ENCODE measurements at regions not wholly inside any gene's neighbourhood (a gene's known extent, or its start where the extent isn't known, plus 50 kb on each side); places are given as distances from the start of the nearest gene placed in this dataset.

DNA sequence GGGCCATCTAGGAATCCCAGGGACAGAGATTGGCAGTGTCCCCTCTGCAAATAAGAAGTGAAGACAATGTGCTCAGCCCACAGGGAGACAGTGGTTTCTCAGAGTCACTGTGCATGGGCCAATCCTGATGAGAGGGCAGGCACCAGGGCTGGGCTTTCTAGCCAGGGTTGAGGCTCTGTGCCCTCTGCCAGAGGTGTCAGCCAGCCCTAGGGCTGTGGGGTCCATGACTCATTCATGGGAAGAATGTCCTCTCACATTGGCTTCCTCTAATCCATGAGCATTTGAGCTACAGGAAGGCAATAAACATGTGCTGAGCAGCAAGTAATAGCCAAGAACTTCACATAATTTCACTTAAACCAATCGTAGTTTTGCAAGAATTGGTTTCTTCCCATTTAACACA lies 482.0 kb upstream of the MGMT start:
- no peak overlapping the region for H2AFZ ChIP-seq (ENCODE audit: low read length)
- CTCF ChIA-PET = no interaction called here

DNA sequence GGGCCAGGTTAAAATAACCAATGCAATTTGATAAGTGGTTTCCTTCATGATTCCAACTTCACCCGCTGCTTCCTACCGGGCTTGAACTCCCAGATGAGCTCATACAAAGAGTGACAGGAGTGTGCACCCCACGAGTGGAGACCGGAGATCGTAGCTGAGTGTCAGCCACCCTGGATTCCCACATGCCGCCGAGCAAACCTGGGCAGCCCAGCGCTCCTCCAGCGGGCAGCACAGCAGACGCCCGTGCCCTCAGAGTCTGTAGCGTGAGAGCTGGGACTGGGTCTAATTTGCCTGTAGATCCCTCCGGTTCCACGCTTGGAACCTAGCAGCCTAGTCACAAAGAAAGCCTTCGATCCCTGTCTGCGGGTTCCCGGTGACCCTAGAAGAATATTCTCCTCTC lies 476.1 kb upstream of the MGMT start:
- Histone ChIP-seq H3K36me3 (ENCODE audit: low read depth, low read length) (no peaks in the 10 kb centered on the region), H3K27me3 (ENCODE audit: low read length) (peaks cover 9% of the 10 kb centered on the region), H3K9ac (ENCODE audit: low read length) (no peak overlapping the region), H3K9me2 (replicated peaks; ENCODE audit: low read length) (no peaks in the 10 kb centered on the region), H3K4me3 (ENCODE audit: low read length) (no peak overlapping the region), H3K79me2 (ENCODE audit: low read length) (no peaks in the 10 kb centered on the region), H3K4me1 (ENCODE audit: insufficient read depth, low read length) (no peaks in the 10 kb centered on the region), H3K4me2 (ENCODE audit: low read length) (no peak overlapping the region), H3K9me3 (ENCODE audit: low read length) (no peaks in the 10 kb centered on the region), H3F3A (ENCODE audit: low read length, unreplicated experiment) (no peaks in the 10 kb centered on the region), H3K27ac (ENCODE audit: low read length) (no peak overlapping the region), H4K20me1 (ENCODE audit: low read length) (no peaks in the 10 kb centered on the region), H2AFZ (ENCODE audit: low read length) (no peak overlapping the region)
- BruUV-seq (replicated peaks) = no TSS peak
- no peak for TF ChIP-seq EZH2 (IDR thresholded peaks at IDR 0.05; ENCODE audit: low read length, unreplicated experiment)
- ATAC-seq (no peak), DNase-seq (no peak)
- ChIA-PET POLR2A (ENCODE audit: unreplicated experiment) (no interaction called here), CTCF (no interaction called here)
- intact Hi-C loops (cut with micrococcal nuclease) = no loop called here

More for the DNA sequence above, 482.0 kb upstream of the MGMT start:
- H3K9ac ChIP-seq (ENCODE audit: low read length) = no peak overlapping the region
- H3K9me3 ChIP-seq (ENCODE audit: low read length) = no peaks in the 10 kb centered on the region
- H3K27ac ChIP-seq (ENCODE audit: low read length) = no peak overlapping the region
- H3K27me3 ChIP-seq (ENCODE audit: low read length) = no peaks in the 10 kb centered on the region
- H3K79me2 ChIP-seq (ENCODE audit: low read length) = no peaks in the 10 kb centered on the region
- intact Hi-C loops (cut with micrococcal nuclease) = no loop called here
- no TSS peak for BruUV-seq (replicated peaks)
- H3F3A ChIP-seq (ENCODE audit: low read length, unreplicated experiment) = no peaks in the 10 kb centered on the region
- H4K20me1 ChIP-seq (ENCODE audit: low read length) = no peaks in the 10 kb centered on the region
- no peaks in the 10 kb centered on the region for H3K9me2 ChIP-seq (replicated peaks; ENCODE audit: low read length)
- DNase-seq (no peak), ATAC-seq (no peak)
- no peak overlapping the region for H3K4me2 ChIP-seq (ENCODE audit: low read length)
- H3K4me1 ChIP-seq (ENCODE audit: insufficient read depth, low read length) = no peaks in the 10 kb centered on the region
- TF ChIP-seq EZH2 (IDR thresholded peaks at IDR 0.05; ENCODE audit: low read length, unreplicated experiment) (no peak), EZH2phosphoT487 (IDR thresholded peaks at IDR 0.05; ENCODE audit: borderline replicate concordance, low read length) (no peak)
- TF ChIP-seq, protein P1, sequence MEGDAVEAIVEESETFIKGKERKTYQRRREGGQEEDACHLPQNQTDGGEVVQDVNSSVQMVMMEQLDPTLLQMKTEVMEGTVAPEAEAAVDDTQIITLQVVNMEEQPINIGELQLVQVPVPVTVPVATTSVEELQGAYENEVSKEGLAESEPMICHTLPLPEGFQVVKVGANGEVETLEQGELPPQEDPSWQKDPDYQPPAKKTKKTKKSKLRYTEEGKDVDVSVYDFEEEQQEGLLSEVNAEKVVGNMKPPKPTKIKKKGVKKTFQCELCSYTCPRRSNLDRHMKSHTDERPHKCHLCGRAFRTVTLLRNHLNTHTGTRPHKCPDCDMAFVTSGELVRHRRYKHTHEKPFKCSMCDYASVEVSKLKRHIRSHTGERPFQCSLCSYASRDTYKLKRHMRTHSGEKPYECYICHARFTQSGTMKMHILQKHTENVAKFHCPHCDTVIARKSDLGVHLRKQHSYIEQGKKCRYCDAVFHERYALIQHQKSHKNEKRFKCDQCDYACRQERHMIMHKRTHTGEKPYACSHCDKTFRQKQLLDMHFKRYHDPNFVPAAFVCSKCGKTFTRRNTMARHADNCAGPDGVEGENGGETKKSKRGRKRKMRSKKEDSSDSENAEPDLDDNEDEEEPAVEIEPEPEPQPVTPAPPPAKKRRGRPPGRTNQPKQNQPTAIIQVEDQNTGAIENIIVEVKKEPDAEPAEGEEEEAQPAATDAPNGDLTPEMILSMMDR (conservative IDR thresholded peaks at IDR 0.05; ENCODE audit: low read depth, low read length) = no peak
- POLR2A ChIA-PET (ENCODE audit: unreplicated experiment) = no interaction called here
- H3K4me3 ChIP-seq (ENCODE audit: low read length) = no peak overlapping the region
- H3K36me3 ChIP-seq (ENCODE audit: low read depth, low read length) = no peaks in the 10 kb centered on the region

DNA sequence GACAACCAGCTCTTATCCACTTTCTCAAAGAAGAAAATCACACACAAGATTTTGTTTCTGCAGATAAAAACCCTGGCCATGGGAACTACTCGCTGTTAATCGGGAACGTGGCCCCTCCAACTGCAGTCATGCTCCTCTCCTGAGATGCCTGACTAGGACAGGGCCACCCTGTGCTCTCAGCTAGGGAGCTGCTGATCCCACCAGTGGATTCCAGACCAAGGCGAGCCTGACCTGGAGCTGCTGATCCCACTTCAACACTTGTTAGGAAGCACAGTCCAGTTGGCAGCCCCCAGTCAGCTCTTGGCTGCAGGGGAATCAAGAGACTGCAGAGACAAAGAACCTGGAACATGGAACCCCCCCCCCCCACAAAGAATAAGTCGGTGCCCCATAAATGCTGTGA lies 474.3 kb upstream of the MGMT start:
- intact Hi-C loops (cut with micrococcal nuclease) = no loop called here
- Histone ChIP-seq H3K27me3 (ENCODE audit: low read length) (peaks cover 9% of the 10 kb centered on the region), H3K9me3 (ENCODE audit: low read length) (no peaks in the 10 kb centered on the region), H2AFZ (ENCODE audit: low read length) (no peak overlapping the region), H3K4me2 (ENCODE audit: low read length) (no peak overlapping the region), H3K79me2 (ENCODE audit: low read length) (no peaks in the 10 kb centered on the region), H4K20me1 (ENCODE audit: low read length) (no peaks in the 10 kb centered on the region), H3K9ac (ENCODE audit: low read length) (no peak overlapping the region), H3K36me3 (ENCODE audit: low read depth, low read length) (no peaks in the 10 kb centered on the region), H3F3A (ENCODE audit: low read length, unreplicated experiment) (no peaks in the 10 kb centered on the region), H3K4me3 (ENCODE audit: low read length) (no peak overlapping the region), H3K4me1 (ENCODE audit: insufficient read depth, low read length) (no peaks in the 10 kb centered on the region), H3K9me2 (replicated peaks; ENCODE audit: low read length) (no peaks in the 10 kb centered on the region), H3K27ac (ENCODE audit: low read length) (no peak overlapping the region)
- no peak for TF ChIP-seq EZH2phosphoT487 (IDR thresholded peaks at IDR 0.05; ENCODE audit: borderline replicate concordance, low read length)
- no peak for TF ChIP-seq EZH2 (IDR thresholded peaks at IDR 0.05; ENCODE audit: low read length, unreplicated experiment)
- TF ChIP-seq, protein P1 (conservative IDR thresholded peaks at IDR 0.05; ENCODE audit: low read depth, low read length) = no peak
- ChIA-PET POLR2A (ENCODE audit: unreplicated experiment) (no interaction called here), CTCF (no interaction called here)
- BruUV-seq (replicated peaks) = no TSS peak
- ATAC-seq (no peak), DNase-seq (no peak)

Data from PC-3 (cell line).